ENCODE measurements at regions not wholly inside any gene's neighbourhood (a gene's known extent, or its start where the extent isn't known, plus 50 kb on each side); places are given as distances from the start of the nearest gene placed in this dataset.
"Not testable (repeated sequence)": the region's sequence is repeated elsewhere in the genome, so short reads cannot be mapped to it uniquely, and the experiment has no call there.

DNA sequence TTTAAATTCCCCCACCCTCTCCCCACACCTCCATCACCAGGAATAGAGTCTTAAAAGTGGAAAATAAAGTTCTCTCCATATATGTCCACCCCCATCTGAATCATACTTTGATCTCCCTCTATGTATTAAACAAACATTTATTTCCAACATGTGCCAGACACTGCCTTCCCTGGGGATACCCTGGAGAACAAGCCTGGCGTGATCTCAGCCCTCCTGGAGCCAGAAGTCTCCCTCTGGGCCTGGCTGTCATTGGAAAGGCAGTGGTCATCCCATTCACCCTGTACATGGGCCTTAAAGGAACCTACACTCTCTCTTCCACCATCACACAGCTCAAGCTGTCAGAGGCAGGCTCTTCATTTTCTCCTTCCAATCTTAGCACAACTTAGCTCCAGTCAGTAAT, 143.6 kb downstream of the EMP1 start:
- H3K4me3 ChIP-seq (replicated peaks; ENCODE audit: low read depth, low read length), result no peak overlapping the region
- TF ChIP-seq, protein P1, sequence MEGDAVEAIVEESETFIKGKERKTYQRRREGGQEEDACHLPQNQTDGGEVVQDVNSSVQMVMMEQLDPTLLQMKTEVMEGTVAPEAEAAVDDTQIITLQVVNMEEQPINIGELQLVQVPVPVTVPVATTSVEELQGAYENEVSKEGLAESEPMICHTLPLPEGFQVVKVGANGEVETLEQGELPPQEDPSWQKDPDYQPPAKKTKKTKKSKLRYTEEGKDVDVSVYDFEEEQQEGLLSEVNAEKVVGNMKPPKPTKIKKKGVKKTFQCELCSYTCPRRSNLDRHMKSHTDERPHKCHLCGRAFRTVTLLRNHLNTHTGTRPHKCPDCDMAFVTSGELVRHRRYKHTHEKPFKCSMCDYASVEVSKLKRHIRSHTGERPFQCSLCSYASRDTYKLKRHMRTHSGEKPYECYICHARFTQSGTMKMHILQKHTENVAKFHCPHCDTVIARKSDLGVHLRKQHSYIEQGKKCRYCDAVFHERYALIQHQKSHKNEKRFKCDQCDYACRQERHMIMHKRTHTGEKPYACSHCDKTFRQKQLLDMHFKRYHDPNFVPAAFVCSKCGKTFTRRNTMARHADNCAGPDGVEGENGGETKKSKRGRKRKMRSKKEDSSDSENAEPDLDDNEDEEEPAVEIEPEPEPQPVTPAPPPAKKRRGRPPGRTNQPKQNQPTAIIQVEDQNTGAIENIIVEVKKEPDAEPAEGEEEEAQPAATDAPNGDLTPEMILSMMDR (IDR thresholded peaks at IDR 0.05; ENCODE audit: low read length, missing control alignments), result no peak
- no peak for DNase-seq (ENCODE audit: low read depth)

GRCh38 chr12:13339538-13339937, 143.0 kb downstream of the EMP1 start:
- no peak overlapping the region for H3K4me3 ChIP-seq (replicated peaks; ENCODE audit: low read depth, low read length)
- no peak for DNase-seq (ENCODE audit: low read depth)
- TF ChIP-seq, protein P1 (IDR thresholded peaks at IDR 0.05; ENCODE audit: low read length, missing control alignments), result no peak

GRCh38 chr12:13339091-13339490, 142.6 kb downstream of the EMP1 start:
- DNase-seq (ENCODE audit: low read depth), result no peak
- H3K4me3 ChIP-seq (replicated peaks; ENCODE audit: low read depth, low read length), result no peak overlapping the region
- TF ChIP-seq, protein P1 (IDR thresholded peaks at IDR 0.05; ENCODE audit: low read length, missing control alignments), result no peak

DNA sequence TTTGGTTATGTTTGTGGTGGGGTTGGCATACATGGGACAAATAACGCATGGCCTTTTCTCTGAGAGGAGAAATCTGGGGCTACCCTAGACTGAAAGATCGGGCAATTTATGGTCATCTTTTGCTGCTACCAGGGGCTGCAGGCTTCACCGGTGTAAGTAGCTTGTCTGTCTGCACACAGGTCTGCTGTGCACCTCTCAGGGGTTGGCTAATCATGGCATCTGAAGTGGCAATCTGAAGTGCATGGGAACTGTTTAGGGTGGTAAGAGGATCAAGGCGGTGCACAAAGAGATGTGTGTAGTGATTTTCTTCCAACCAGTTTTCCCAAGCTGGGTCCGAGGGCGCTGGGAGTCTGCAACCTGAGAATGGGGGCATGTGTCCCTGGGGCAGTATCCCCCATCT, 141.3 kb downstream of the EMP1 start:
- TF ChIP-seq, protein P1 (IDR thresholded peaks at IDR 0.05; ENCODE audit: low read length, missing control alignments), result no peak
- no peak for DNase-seq (ENCODE audit: low read depth)
- H3K4me3 ChIP-seq (replicated peaks; ENCODE audit: low read depth, low read length), result no peak overlapping the region

GRCh38 chr12:13336216-13336615, 139.7 kb downstream of the EMP1 start:
- no peak for DNase-seq (ENCODE audit: low read depth)
- H3K4me3 ChIP-seq (replicated peaks; ENCODE audit: low read depth, low read length), result no peak overlapping the region
- TF ChIP-seq, protein P1 (IDR thresholded peaks at IDR 0.05; ENCODE audit: low read length, missing control alignments), result no peak

- no peak for DNase-seq (ENCODE audit: low read depth)
- TF ChIP-seq, protein P1 (IDR thresholded peaks at IDR 0.05; ENCODE audit: low read length, missing control alignments), result no peak
- no peak overlapping the region for H3K4me3 ChIP-seq (replicated peaks; ENCODE audit: low read depth, low read length)
Observed at GRCh38 chr12:13328535-13328934, 132.0 kb downstream of the EMP1 start.

GRCh38 chr12:13326076-13326475, 129.6 kb downstream of the EMP1 start:
- TF ChIP-seq, protein P1 (IDR thresholded peaks at IDR 0.05; ENCODE audit: low read length, missing control alignments), result no peak
- H3K4me3 ChIP-seq (replicated peaks; ENCODE audit: low read depth, low read length), result no peak overlapping the region
- no peak for DNase-seq (ENCODE audit: low read depth)

DNA sequence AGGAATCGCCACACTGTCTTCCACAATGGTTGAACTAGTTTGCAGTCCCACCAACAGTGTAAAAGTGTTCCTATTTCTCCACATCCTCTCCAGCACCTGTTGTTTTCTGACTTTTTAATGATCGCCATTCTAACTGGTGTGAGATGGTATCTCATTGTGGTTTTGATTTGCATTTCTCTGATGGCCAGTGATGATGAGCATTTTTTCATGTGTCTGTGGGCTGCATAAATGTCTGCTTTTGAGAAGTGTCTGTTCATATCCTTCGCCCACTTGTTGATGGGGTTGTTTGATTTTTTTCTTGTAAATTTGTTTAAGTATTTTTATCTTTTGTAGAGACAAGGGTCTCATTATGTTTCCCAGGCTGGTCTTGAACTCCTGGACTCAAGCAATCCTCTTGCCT, 128.5 kb downstream of the EMP1 start:
- H3K4me3 ChIP-seq (replicated peaks; ENCODE audit: low read depth, low read length); DNase-seq (ENCODE audit: low read depth): not testable (repeated sequence)
